ENCODE measurements at regions not wholly inside any gene's neighbourhood (a gene's known extent, or its start where the extent isn't known, plus 50 kb on each side); places are given as distances from the start of the nearest gene placed in this dataset.

DNA sequence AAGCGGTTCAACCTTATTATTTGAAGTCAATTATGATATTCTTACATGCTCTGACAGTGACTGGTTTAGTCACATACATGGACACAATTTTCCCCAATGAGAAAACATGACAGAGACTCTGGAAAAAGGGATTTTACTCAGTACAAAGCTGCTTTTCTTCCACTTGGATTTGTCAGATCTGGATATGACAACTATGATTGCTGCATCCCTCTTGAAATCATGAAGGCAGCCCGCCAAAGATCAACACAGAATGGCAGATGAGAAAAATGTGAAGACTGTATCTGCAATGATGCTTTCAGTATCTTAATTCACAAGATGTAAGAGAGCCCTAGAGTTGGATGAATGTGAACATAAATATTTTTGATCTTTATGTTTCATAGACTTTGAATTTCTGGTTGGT is 439.6 kb downstream of the CDH8 start:
- Histone ChIP-seq H3K27ac (ENCODE audit: low read depth, low read length) (no peak overlapping the region), H3K4me3 (ENCODE audit: insufficient read depth, low read length, poor library complexity, severe bottlenecking) (no peak overlapping the region), H3K36me3 (ENCODE audit: low read length) (no peaks in the 10 kb centered on the region), H3K27me3 (ENCODE audit: low read length) (no peaks in the 10 kb centered on the region), H3K9me3 (ENCODE audit: insufficient read depth, low read length) (no peaks in the 10 kb centered on the region), H3K4me2 (ENCODE audit: low read depth, low read length, poor library complexity, severe bottlenecking) (no peak overlapping the region), H3K9me2 (replicated peaks; ENCODE audit: insufficient read depth, low read length) (no peaks in the 10 kb centered on the region), H4K20me1 (ENCODE audit: low read depth, low read length) (no peaks in the 10 kb centered on the region), H2AFZ (ENCODE audit: low read depth, low read length, severe bottlenecking) (no peak overlapping the region), H3K9ac (ENCODE audit: low read length) (no peak overlapping the region), H3K79me2 (ENCODE audit: insufficient read depth, low read length) (no peaks in the 10 kb centered on the region), H3F3A (ENCODE audit: insufficient read depth) (no peaks in the 10 kb centered on the region)
- TF ChIP-seq EZH2phosphoT487 (conservative IDR thresholded peaks at IDR 0.05; ENCODE audit: low read length) (no peak), CTCF (IDR thresholded peaks at IDR 0.05; ENCODE audit: insufficient read depth, low read length, poor library complexity, severe bottlenecking) (no peak)

DNA sequence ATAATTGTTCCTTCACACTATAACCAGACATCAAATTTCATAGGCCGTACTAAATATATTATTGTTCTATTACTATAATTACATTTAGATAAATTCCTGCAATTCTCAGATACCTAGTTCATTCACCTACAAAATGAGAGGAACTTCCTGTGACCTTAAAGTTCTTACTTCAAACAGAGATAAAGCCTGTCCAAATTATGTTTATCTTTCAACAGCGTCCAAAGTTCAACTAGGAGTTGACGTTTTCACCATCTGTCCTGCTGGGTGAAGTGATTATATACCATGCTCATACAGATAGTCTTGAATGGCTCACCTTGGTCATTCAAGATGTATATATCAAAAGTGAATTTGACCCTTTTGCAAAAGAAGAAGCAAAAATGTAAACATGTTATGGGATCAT is 440.6 kb downstream of the CDH8 start:
- H3K27ac ChIP-seq (ENCODE audit: low read depth, low read length), result no peak overlapping the region
- no peak overlapping the region for H3K4me3 ChIP-seq (ENCODE audit: insufficient read depth, low read length, poor library complexity, severe bottlenecking)
- no peak overlapping the region for H3K9ac ChIP-seq (ENCODE audit: low read length)
- no peaks in the 10 kb centered on the region for H3K79me2 ChIP-seq (ENCODE audit: insufficient read depth, low read length)
- TF ChIP-seq CTCF (IDR thresholded peaks at IDR 0.05; ENCODE audit: insufficient read depth, low read length, poor library complexity, severe bottlenecking) (no peak), EZH2phosphoT487 (conservative IDR thresholded peaks at IDR 0.05; ENCODE audit: low read length) (no peak)
- H3K36me3 ChIP-seq (ENCODE audit: low read length), result no peaks in the 10 kb centered on the region
- no peak overlapping the region for H2AFZ ChIP-seq (ENCODE audit: low read depth, low read length, severe bottlenecking)
- H4K20me1 ChIP-seq (ENCODE audit: low read depth, low read length), result no peaks in the 10 kb centered on the region
- H3F3A ChIP-seq (ENCODE audit: insufficient read depth), result no peaks in the 10 kb centered on the region
- H3K9me2 ChIP-seq (replicated peaks; ENCODE audit: insufficient read depth, low read length), result no peaks in the 10 kb centered on the region
- no peaks in the 10 kb centered on the region for H3K27me3 ChIP-seq (ENCODE audit: low read length)
- no peaks in the 10 kb centered on the region for H3K9me3 ChIP-seq (ENCODE audit: insufficient read depth, low read length)
- no peak overlapping the region for H3K4me2 ChIP-seq (ENCODE audit: low read depth, low read length, poor library complexity, severe bottlenecking)

DNA sequence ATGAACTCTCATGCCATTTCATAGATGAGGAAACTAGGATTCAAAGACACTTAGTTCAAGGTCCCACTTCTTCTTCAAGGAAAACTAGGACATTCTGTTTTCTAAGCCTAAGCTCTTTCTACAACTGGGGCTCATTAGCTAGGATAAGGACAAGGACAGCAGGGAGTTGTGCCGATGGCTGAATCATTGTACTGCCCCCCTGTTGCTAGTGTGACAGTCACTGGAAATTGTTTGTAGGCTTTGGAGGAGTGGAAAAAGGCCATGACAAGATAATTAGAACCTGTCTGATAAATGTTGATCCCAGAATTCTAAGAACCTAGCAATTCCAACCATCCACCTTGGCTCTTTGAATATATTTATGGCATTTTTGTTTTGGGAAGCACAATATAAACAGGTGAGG is 445.7 kb downstream of the CDH8 start:
- H3K27me3 ChIP-seq (ENCODE audit: low read length), result no peaks in the 10 kb centered on the region
- TF ChIP-seq EZH2phosphoT487 (conservative IDR thresholded peaks at IDR 0.05; ENCODE audit: low read length) (no peak), CTCF (IDR thresholded peaks at IDR 0.05; ENCODE audit: insufficient read depth, low read length, poor library complexity, severe bottlenecking) (no peak)
- no peak overlapping the region for H3K9ac ChIP-seq (ENCODE audit: low read length)
- H3K27ac ChIP-seq (ENCODE audit: low read depth, low read length), result no peak overlapping the region
- no peaks in the 10 kb centered on the region; the same call in 1 of the 2 replicates for H3K9me2 ChIP-seq (replicated peaks; ENCODE audit: insufficient read depth, low read length)
- no peaks in the 10 kb centered on the region for H3F3A ChIP-seq (ENCODE audit: insufficient read depth)
- H3K36me3 ChIP-seq (ENCODE audit: low read length), result no peaks in the 10 kb centered on the region
- H3K4me2 ChIP-seq (ENCODE audit: low read depth, low read length, poor library complexity, severe bottlenecking), result no peak overlapping the region
- H3K4me3 ChIP-seq (ENCODE audit: insufficient read depth, low read length, poor library complexity, severe bottlenecking), result no peak overlapping the region
- H3K79me2 ChIP-seq (ENCODE audit: insufficient read depth, low read length), result no peaks in the 10 kb centered on the region
- H4K20me1 ChIP-seq (ENCODE audit: low read depth, low read length), result no peaks in the 10 kb centered on the region
- H3K9me3 ChIP-seq (ENCODE audit: insufficient read depth, low read length), result no peaks in the 10 kb centered on the region
- H2AFZ ChIP-seq (ENCODE audit: low read depth, low read length, severe bottlenecking), result no peak overlapping the region

Data from SU-DHL-6 (cell line).